ENCODE measurements at regions not wholly inside any gene's neighbourhood (a gene's known extent, or its start where the extent isn't known, plus 50 kb on each side); places are given as distances from the start of the nearest gene placed in this dataset.

DNA sequence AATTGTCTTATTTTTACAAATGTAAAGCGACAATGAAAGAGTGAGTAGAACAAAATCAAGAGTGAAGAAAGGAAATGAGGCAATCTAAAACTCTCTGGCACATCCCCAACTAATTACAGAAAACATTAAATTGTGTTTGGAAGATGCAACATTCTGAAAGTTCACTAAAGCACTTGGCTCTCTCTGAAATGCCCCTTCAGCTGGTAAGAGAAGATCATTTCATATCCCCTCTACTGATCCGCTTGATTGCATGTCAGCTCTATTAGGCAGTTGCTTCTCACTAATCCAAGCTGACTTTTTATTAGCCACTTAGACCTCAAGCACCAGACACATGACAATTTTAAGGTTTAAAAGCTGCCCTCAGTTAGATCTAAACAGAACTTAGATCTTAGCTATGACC is 262.8 kb upstream of the PRMT6 start:
- intact Hi-C loops (cut with DNase I), result no loop called here
- WGBS, 3 donors, result 78 to 85% (median 84%) methylated on average over 2 of the region's 2 CpGs

DNA sequence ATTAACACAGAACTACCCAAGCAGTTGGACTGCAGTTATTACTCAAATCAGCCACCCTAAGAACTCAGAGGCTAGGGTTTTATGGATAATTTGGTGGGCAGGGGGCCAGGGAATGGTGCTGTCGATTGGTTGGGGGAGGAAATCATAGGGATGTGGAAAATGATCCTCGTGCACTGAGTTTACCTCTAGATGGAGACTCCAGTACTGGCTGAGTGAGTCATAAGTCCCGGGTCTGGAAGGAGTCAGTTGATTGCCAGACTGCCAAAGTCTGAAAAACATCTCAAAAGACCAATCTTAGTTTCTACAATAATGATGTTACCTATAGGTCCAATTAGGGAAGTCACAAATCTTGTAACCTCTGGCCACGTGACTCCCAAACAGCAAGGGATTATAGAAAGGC is 257.5 kb upstream of the PRMT6 start:
- Histone ChIP-seq H3K4me3 (no peak overlapping the region), H3K36me3 (no peaks in the 10 kb centered on the region), H3K27me3 (no peaks in the 10 kb centered on the region), H3K4me1 (ENCODE audit: insufficient read depth) (no peaks in the 10 kb centered on the region), H3K27ac (no peak overlapping the region), H3K9me3 (no peaks in the 10 kb centered on the region)
- DNase-seq, result no peak
- intact Hi-C loops (cut with DNase I), result no loop called here
- TF ChIP-seq, protein P1, sequence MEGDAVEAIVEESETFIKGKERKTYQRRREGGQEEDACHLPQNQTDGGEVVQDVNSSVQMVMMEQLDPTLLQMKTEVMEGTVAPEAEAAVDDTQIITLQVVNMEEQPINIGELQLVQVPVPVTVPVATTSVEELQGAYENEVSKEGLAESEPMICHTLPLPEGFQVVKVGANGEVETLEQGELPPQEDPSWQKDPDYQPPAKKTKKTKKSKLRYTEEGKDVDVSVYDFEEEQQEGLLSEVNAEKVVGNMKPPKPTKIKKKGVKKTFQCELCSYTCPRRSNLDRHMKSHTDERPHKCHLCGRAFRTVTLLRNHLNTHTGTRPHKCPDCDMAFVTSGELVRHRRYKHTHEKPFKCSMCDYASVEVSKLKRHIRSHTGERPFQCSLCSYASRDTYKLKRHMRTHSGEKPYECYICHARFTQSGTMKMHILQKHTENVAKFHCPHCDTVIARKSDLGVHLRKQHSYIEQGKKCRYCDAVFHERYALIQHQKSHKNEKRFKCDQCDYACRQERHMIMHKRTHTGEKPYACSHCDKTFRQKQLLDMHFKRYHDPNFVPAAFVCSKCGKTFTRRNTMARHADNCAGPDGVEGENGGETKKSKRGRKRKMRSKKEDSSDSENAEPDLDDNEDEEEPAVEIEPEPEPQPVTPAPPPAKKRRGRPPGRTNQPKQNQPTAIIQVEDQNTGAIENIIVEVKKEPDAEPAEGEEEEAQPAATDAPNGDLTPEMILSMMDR (IDR thresholded peaks at IDR 0.05), result no peak
- TF ChIP-seq POLR2A (IDR thresholded peaks at IDR 0.05) (no peak), EP300 (IDR thresholded peaks at IDR 0.05) (no peak)
- 66 to 75% (median 71%) methylated on average over 4 of the region's 4 CpGs for WGBS, 3 donors

More for the DNA sequence above, 262.8 kb upstream of the PRMT6 start:
- no peak for DNase-seq
- H3K4me1 ChIP-seq (ENCODE audit: insufficient read depth), result no peaks in the 10 kb centered on the region
- TF ChIP-seq, protein P1 (IDR thresholded peaks at IDR 0.05), result no peak
- no peak for TF ChIP-seq EP300 (IDR thresholded peaks at IDR 0.05)
- no peak for TF ChIP-seq POLR2A (IDR thresholded peaks at IDR 0.05)
- H3K4me3 ChIP-seq, result no peak overlapping the region
- H3K9me3 ChIP-seq, result no peaks in the 10 kb centered on the region
- no peaks in the 10 kb centered on the region for H3K27me3 ChIP-seq
- H3K27ac ChIP-seq, result no peak overlapping the region
- no peaks in the 10 kb centered on the region for H3K36me3 ChIP-seq

DNA sequence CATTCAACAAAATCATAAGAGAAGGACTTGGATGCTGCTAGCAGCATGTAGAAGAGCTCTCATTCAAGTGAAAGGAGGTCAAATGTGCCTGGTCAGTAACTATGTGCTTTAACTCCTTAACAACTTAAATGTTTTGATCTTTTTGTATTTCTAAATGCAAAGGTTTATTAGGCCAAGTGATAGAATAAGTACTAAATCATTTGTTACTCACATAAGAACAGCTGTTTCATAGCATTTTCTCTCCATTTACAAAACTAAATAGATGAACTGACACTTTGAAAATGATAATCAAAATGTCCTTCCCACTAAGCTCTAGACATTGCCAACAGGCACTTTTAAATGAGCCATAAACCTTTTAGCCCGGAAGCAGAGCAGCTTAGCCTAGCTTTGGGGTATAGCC is 254.3 kb upstream of the PRMT6 start:
- H3K27ac ChIP-seq, result no peak overlapping the region
- 50 to 57% (median 53%) methylated on average over 1 of the region's 1 CpG for WGBS, 3 donors

DNA sequence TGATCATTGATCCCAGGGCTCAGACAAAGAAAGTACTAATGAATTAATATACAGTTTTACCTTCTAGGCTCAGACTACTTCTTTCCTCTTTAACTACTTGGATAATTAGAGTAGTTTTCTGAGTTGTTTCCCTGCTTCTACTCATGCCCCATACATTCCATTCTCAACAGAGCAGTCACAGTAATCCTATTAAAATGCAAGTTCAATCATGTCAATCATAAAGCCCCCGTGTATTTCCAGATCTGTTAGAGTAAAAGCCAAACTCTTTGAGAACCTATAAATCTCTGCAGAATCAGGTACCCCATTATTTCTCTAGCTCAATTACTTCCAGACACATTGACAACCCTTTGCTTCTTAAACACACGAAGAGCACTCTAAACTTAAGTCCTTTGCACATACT is 242.1 kb upstream of the PRMT6 start:
- no peaks in the 10 kb centered on the region for H3K9me3 ChIP-seq
- TF ChIP-seq, protein P1 (IDR thresholded peaks at IDR 0.05), result no peak
- TF ChIP-seq EP300 (IDR thresholded peaks at IDR 0.05) (no peak), POLR2A (IDR thresholded peaks at IDR 0.05) (no peak)
- H3K4me3 ChIP-seq, result no peak overlapping the region
- H3K36me3 ChIP-seq, result no peaks in the 10 kb centered on the region
- 70 to 76% (median 72%) methylated on average over 2 of the region's 2 CpGs for WGBS, 3 donors
- H3K27ac ChIP-seq, result no peak overlapping the region
- H3K4me1 ChIP-seq (ENCODE audit: insufficient read depth), result no peaks in the 10 kb centered on the region
- DNase-seq, result no peak
- H3K27me3 ChIP-seq, result no peaks in the 10 kb centered on the region
- intact Hi-C loops (cut with DNase I), result no loop called here

More for the DNA sequence above, 254.3 kb upstream of the PRMT6 start:
- DNase-seq, result no peak
- intact Hi-C loops (cut with DNase I), result no loop called here
- H3K36me3 ChIP-seq, result no peaks in the 10 kb centered on the region
- no peaks in the 10 kb centered on the region for H3K4me1 ChIP-seq (ENCODE audit: insufficient read depth)
- no peaks in the 10 kb centered on the region for H3K9me3 ChIP-seq
- TF ChIP-seq, protein P1 (IDR thresholded peaks at IDR 0.05), result no peak
- TF ChIP-seq POLR2A (IDR thresholded peaks at IDR 0.05), result no peak
- TF ChIP-seq EP300 (IDR thresholded peaks at IDR 0.05), result no peak
- no peaks in the 10 kb centered on the region for H3K27me3 ChIP-seq
- no peak overlapping the region for H3K4me3 ChIP-seq

DNA sequence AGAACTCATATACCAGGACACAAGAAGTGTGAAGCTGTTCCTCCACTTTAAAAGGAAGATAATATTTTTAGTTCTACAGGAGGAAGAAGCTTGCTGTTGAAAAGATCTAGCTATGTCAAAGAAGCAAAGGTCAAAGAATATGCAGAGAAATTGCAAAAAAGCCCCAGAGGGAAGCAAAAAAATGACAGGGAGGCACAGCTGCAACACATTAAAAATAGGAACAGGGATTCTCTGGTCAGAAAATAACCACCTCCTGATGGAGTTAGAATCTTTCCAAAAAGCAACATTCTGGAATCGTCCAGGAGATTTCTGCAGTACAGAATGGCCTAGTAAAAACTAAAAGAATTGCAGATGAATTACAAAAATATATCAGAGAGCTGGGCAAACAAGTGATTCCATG is 238.9 kb upstream of the PRMT6 start:
- WGBS, 3 donors, result 2 to 6% (median 3%) methylated on average over 1 of the region's 1 CpG
- intact Hi-C loops (cut with DNase I), result no loop called here
- no peak overlapping the region for H3K27ac ChIP-seq

More for the DNA sequence above, 238.9 kb upstream of the PRMT6 start:
- Histone ChIP-seq H3K9me3 (no peaks in the 10 kb centered on the region), H3K4me1 (ENCODE audit: insufficient read depth) (no peaks in the 10 kb centered on the region), H3K36me3 (no peaks in the 10 kb centered on the region), H3K4me3 (no peak overlapping the region), H3K27me3 (no peaks in the 10 kb centered on the region)
- no peak for DNase-seq
- TF ChIP-seq POLR2A (IDR thresholded peaks at IDR 0.05) (no peak), EP300 (IDR thresholded peaks at IDR 0.05) (no peak)
- TF ChIP-seq, protein P1 (IDR thresholded peaks at IDR 0.05), result no peak
